ENCODE measurements at regions not wholly inside any gene's neighbourhood (a gene's known extent, or its start where the extent isn't known, plus 50 kb on each side); places are given as distances from the start of the nearest gene placed in this dataset.

DNA sequence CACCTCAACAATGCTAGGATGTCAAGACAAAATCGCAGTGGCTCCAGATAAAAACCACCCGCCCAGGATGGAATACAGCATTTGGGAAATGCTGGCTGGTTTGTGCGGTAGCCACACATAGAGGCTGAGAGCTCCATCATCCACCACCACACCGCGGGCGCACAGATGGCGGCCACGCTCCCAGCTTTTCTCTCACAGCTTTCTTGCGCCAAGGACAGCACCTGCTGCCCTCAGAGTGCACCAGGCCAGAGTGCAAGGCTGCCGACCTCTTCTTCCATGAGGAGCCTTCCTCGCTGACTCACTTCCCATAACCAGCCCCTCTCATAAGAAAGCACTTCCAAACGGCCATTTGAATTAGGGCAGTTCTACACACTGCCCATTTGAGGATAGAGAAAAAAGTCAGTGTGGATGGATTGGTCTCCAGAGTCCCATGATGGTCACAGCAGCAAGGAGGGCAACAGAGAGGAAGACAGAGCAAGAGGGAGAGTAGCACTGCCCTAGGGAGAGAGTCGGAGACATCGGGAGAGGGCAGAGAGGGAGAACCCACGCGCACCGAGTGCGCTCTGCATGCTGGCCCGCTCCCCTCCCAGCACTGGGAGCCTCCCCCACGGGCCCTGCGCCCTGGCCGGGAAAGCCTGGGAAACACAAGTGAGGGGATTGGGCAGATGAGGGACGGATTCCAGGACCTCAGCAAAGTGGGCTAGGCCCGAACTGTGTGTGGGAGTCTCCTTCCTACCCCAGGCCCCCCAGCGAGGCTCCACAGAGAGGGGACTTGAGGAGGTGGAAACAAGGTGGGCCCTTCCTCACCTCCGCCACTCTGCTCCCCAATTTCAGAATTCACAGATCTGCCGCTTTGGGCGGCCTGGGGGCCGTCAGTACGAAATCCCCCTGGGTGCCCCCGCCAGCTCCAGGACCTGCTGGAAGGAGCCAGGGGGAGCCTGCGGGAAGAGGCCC lies 156.9 kb downstream of the USP12 start:
- peak; percentile 26 for ATAC-seq

DNA sequence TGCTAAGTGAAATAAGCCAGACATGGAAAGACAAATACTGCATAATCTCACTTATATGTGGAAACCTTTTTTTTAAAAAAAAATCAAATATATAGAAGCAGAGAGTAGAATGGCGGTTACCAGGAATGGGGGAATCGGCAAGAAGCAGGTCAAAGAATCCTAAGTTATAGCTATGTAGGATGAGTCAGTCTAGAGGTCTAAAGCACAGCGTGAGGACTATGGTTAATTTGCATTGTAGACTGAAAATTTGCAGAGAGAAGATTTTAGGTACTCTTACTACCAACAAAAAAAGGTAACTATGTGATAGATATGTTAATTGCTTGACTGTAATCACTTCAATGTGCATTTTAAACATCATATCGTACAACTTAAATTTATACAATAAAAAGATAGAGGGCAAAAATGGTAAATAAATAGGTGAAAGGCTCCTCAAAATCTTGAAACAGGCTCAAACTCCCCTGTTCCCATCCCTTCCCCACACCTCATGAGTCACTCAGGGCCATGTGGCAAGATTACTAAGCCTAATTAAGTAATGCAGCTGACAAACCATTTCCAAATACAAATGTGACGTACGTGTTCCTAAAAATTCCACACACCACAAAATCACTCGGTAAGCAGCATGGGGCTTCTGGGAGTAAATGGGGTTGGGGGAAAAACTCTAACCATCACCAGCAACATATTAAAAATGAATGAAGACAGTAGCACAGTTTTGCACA lies 159.0 kb downstream of the USP12 start:
- ATAC-seq, result peak; percentile 64

DNA sequence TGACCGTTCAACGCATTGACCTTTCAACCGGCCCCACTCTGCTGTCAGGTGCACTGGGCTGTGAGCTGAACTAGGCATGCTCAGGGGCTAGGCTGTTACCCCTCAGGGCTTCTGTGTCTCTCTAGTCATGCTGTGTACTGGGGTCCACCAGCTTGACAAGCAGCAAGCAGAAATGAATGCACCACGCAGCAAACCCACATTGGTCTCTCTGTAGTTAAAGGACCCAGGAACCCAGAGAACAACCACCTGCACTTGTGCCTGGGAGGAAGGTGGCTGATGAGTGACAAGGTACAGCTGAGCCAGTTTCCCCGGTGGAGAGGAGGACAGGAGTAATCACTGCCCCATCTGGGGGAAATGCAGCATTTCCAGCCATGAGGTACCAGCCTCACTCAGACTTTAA lies 159.9 kb downstream of the USP12 start:
- ATAC-seq, result no peak

DNA sequence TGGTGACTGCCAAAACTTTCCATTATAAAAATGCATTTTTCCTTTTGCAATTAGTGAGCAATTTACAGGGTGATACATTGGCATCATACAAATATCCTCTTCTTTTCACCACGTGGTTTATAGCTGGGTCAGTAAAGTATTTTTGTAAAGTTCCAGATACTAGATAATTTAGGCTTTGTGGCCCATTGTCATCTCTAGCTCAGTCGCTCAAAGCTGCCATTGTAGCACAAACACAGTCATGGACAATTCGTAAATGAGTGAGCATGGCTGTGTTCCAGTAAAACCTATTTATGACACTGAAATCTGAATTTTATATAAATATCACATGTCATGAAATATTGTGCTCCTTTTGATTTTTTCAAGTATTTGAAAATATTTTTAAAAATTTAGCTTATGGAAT lies 162.9 kb downstream of the USP12 start:
- ATAC-seq, result no peak

DNA sequence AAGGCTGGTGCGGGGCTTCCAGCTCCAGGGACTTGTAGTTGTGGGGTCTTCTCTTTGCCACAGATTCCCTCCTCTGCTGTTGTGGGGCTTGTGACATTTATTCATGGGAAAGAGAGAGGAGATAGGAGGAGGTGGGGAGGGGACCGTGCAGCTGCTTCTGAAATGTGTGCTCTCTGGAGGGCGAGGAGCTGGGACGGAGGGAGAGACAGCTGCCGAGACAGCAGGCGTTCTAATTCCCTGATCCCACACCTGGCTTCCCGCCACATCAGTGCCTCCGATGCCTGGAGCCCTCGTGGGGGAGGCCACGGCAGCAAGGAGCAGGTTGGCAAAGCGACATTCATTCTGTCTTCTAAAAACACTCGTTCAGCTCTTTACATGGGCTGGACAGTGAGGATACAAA lies 164.4 kb downstream of the USP12 start:
- no peak for ATAC-seq

DNA sequence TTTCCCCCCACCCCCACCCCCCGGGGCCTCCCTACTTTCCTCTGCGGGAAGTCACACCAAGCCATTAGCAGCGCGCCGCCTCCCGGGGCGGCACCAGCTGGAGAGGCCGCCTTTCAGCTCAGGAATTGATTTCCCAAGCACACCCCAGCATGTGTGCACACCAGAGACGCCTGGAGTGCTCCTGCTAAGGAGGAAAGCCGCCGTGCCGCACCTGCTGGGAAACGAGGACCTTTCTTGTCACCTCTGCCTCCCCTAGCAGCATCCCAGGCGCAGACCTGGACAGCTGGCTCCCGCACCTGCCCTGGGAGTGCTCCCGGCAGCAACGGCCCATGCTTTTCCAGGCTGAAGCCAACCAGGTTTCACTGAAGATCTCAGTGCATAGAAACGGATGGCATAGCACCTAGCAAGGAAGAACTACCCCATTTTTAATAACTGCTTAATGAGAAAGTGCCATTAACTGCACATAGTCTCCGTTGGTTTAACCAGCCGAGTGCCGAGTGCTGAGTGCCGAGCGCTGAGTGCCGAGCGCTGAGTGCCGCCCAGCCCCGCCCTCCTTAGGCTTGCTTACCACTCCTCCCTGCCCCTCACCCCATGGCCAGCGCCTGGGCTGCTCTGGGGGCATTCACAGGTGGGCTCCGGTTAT lies 165.0 kb downstream of the USP12 start:
- peak; percentile 66 for ATAC-seq

DNA sequence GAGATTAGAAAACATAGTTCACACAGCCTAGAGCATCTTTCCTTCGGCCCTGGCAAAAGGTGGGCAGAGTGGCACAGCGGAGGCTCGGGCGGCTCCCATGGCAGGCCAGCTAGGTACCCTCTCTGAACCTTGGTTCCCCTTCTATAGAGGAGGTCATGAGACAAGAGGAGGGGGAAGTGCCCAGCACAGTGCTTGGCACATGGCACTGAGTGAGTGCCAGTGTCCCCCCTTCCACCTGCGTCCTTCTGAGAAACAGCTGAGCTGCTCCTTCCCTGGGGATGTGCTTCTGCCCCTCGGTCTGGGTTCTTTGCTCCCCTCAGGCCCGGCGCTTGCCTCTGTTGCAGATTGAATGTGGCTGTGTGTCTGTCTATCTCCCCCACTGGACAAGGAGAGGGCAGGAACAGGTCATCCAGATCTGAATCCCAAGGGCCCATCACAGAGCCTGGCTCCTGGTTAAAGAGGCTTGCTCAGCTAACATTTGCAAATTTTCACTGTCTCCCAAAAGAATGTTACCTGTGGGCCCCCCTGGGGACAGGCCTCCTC lies 165.6 kb downstream of the USP12 start:
- ATAC-seq, result no peak

DNA sequence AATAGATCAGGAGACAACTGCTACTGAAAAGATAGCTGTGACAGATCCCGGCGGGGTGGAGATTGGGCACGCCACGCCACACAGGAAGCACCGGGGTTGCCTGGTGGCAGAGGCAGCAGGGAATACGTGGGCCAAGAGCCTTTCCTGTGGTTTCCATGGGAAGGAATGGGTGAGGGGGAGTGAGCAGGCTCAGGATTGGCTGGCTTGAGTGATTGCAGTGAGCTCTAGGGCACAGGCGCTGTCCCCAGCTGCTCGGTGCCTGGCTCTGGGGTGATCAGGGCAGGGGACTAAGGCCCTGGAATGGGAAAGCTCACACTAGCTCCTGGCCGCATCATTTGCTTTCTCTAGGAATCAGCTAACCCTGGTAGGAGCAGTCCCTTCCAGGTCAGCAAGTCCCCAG lies 166.1 kb downstream of the USP12 start:
- ATAC-seq, result no peak

DNA sequence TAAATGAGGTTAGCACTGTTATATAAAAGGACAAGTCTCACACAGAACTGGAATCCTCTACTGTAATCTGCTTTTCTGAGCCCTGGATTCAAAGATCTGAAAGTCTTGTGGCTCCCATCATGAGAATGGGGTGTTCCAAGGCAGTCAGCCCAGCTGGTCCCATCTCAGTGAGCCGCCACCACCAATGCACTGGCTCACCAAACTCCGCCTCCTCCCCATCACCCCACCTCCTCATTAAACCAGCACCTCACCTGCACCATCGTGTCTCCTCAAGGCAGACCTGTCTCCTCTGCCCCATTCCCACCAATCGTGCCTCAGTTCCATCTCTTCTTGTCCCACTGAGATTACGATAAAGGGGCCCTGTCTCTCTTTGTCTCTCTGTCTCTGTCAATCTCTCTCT lies 166.7 kb downstream of the USP12 start:
- no peak for ATAC-seq

DNA sequence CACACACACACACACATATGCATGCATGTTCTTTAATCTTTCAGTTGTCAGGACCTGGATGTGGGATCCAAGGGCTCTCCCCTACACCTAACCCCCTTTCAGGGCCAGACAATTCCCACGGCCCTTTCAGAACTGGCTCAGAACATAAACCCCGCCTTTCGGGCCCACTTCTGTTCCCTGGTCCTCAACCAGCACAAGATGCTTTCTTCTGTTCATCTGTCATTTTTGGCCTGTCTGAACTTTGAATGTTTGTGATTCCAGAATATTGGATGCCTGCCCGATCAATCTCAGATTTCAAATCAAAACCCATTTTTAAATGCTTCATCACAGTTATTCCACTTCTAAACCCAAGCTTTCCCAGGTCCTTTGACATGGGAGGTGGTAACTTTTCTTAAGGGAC lies 167.3 kb downstream of the USP12 start:
- ATAC-seq, result no peak

DNA sequence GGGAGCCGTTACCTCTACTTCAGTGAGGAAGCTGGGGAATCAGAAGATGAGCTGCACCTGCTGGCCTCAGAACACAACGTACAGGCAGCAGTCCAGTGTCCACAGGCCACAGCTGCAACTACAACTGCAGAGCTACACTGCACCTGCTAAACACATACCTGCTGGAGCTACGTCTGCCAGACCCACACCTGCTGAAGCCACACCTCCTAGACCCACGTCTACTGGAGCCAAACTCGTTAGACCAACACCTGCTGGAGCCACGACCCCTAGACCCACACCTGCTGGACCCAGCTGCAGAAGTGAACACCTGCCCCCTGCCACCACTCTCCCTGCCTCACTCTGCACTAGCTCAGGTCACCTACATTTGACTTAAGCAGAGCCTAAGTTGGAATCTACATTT lies 169.9 kb downstream of the USP12 start:
- ATAC-seq, result peak; percentile 10

DNA sequence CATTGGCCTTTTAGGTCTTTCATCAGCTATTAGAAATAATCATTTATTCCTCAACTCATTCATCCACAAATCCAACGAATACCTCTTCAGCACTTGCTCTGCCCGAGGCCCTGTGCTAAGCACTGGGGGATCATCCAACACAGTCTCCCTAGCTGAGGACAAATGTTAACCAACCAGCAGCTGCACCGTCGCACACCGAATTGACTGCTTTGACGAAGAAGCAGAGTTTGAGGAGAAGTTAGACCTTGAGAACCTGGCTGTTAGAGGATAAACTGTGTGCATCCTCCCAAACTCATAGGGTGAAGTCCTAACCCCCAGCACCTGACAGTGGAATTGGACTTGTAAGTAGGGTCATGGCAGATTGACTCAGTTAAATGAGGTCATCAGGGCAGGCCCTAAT lies 170.9 kb downstream of the USP12 start:
- ATAC-seq, result no peak

DNA sequence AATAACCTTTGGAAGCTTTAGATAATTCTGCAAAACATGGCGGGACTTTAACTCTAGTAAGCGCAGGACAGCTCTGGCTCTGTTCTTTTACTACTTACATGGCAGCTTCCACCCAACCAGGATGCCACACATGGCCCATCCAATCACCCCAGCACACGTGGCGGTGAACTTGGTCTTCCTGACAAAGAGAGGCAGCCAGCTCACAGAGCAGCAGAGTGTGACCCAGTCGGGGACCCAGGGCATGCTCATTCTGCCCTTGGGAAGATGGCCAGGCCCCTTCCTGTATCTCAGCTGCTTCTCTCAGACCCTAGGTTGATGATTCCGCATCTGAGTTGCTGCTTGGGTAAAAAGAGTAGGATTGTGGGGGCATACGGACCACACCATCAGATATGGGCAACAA lies 172.1 kb downstream of the USP12 start:
- no peak for ATAC-seq

DNA sequence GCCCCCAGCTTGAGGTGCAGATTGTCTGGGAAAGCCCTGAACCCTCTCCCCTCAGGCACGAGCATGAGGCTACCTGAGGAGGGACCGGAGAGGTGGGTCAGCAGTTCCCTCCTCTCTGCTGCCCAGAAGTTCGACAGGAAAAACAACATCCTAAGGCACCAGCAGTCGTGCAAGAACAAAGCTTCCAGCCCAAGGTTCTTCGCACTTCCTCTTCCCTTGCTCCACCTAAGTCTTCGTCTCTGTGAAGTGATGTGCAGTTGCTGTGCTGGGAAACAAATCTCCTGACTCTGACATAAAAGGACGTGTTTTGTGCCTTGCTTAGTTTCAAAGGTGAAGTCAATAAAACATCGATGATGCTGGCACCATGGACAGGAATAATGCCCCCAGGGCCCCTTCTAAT lies 173.3 kb downstream of the USP12 start:
- no peak for ATAC-seq

DNA sequence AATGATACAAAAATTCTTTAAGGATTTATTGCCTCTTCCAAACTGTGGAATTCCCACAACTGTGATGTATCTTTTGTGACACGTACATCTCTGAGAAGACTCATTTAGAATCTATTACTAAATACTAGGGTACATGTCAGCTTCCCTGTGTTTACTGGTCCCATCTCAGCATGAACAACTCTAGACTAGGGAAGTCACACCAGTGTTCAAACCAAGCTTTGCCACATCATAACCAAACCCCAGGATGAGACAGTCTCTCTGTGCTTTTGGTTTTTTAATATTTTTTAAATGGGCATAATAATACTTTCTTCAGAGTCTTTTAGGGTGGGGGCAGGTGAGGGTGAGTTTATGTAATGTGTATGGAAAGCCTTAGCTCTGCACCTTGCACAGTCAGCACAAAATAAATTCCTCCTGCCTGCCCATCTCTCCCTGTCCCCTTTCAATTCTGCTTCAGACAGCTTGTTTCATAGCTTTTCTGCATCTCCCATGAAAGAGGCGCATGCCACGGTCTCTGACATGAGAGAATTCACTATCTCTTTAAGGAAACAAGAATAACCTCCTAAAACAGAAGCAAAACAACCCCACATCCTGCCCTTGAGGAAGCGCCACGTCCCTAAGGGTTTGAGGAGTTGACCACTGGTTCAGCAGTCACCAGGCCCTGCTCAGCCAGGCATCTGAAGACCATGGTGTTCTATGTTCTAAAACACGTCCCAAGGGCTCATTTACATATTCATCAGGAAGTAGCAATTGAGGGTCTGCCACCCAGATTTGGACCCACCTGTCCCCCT lies 174.5 kb downstream of the USP12 start:
- peak; percentile 62 for ATAC-seq

DNA sequence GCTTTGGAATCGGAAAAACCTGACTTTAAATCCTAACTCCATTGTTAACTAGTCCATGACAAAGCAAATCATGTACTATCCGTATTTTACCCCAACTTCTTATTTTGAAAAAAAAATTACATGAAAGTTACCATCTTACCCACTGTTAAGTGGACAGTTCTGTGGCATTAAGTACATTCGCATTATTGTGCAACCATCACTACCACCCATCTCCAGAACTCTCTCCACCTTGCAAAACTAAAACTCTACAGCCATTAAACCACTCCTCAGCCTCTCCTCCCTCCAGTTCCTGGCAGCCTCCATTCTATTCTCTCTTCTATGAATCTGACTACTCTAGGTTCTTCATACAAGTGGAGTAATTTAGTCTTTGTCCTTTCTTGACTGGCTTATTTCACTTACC lies 176.5 kb downstream of the USP12 start:
- no peak for ATAC-seq

DNA sequence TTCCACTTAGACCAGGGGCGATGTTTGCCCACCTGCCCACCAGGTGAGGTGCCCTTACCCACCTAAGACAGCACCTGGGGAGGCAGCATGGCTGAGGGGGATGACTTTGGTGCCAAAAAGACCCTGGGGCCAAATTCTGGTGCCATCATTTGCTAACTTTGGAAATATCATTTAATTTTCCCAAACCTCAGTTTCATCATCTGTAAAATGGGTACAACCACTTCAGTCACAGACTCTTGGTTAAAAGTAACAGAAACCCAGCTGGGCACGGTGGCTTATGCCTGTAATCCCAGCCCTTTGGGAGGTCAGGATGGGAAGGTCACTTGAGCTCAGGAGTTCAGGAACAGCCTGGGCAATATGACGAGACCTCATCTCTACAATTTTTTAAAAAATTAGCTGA lies 177.8 kb downstream of the USP12 start:
- no peak for ATAC-seq

DNA sequence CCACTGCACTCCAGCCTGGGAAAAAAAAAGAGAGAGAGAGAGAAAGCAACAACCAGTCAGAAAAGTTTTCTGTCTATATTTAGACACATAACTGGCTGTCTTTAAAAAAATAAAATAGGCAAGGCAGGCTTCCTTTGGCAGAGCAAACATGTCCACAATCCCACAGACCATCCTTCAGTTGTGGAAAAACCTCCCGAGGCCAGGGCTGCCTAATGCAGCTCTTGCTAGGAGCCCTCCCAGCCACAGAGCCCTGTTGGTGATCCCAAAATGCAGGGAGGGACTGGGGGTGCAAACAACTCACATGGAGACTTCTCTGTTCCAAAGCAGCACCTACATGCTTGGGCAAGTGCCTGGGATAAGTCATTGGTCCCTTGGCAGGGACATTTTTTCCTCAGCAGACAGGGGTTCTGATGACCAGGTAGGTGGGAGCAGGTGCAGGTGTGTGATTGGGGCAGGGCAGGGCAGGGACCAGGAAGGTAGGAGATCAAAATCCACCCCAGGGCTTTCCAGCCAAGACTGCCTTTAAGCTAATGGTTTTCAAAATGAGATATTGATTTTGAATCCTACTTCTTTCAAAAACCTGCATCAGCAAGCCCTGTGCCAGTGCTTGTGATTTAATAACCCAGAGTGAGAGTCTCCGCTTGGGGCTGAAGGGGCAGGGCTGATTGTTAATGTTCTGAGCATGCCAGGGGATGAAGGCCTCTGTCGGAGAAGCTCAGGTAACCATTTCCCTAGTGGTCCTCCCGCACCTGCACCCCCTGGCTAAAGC lies 178.5 kb downstream of the USP12 start:
- ATAC-seq, result no peak

DNA sequence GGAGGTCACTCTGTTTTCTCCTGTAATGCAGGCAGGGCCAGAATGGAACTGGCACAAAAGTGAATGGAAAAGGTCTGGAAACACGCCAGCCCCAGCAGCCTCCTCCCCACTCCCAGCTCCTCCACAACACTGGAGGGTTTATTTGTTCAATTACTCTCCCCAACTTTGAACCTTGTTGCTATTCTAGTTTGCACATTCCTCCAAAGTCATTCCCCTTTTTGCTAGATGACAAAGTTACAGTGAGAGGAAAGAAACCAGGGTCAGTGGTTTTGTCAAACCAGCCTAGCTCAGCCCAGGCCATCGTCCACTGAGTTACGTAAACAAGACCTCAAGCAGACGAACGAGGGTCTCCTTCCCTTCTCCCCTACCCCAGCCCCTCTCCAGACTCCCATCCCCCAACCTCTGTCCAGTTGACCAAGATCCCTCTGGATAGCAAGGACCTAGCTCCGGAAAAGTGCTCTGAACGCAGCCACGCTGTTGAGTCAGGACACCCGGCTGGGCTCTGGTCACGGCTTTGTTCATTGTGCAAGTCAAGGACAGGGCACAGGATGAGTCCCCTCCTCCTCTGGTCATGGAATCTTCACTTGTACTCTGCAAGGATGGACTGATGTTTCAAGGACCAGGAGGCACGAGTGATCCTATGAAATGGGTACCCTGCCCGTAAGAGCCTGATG lies 180.0 kb downstream of the USP12 start:
- ATAC-seq, result no peak

DNA sequence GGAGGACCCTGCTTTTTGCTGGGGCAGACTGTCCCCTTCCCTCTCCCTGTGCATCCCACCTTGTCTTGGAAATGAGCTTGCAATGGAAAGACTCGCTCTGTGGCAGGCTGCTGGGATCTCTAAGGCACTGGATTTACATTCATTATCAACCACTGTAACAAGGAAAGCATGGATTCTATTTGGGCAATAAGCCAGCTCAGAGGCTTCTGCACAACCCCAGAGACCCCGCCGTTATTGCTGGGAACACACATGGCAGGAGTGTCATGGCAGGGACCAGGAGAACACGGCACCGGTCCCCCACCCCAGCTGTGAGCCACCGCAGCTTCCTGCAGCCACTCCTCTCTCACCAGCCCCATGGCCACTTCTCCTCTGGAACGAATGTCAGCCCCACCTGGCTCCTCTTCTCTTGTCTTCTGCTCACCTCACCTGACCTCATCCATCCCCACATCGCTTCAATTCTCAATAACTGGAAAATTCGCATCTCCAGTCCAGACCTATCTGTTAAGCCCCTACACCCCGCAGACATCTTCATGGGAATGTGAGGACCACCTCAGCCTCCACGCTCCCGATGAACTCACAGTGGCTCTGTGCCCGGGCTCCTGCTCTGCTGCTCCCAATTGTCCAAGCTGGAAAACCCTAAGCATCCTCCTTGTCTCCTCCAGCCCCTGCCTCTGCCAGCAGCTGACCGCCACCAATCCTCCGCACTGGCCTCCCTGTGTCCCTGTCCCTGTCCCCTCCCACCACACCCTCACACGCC lies 181.5 kb downstream of the USP12 start:
- ATAC-seq, result no peak

Data from esophagus mucosa (tissue), 1 donor.